A204.1 (cell line): ENCODE measurements at regions not wholly inside any gene's neighbourhood (a gene's known extent, or its start where the extent isn't known, plus 50 kb on each side); places are given as distances from the start of the nearest gene placed in this dataset.

Source experiments
- FAIRE-seq: peaks from 2 replicates; lab custom pipeline; 2012; peaks lifted over from hg19 to GRCh38; lab: Jason Lieb, UNC

- FAIRE-seq = no peak
These were observed 120.5 kb upstream of the ADAMTSL1 start for GRCh38 chr9:18353473-18353872.

GRCh38 chr9:18357321-18357720 is 116.6 kb upstream of the ADAMTSL1 start:
- FAIRE-seq = no peak

GRCh38 chr9:18358325-18358724 is 115.6 kb upstream of the ADAMTSL1 start:
- no peak for FAIRE-seq

- FAIRE-seq = no peak
These were observed 114.6 kb upstream of the ADAMTSL1 start for GRCh38 chr9:18359335-18359734.

- FAIRE-seq = no peak
These were observed 113.9 kb upstream of the ADAMTSL1 start for GRCh38 chr9:18360005-18360404.

- no peak for FAIRE-seq
These were observed 112.3 kb upstream of the ADAMTSL1 start for GRCh38 chr9:18361646-18362045.

- FAIRE-seq = no peak
These were observed 111.8 kb upstream of the ADAMTSL1 start for GRCh38 chr9:18362166-18362565.

- no peak for FAIRE-seq
These were observed 110.9 kb upstream of the ADAMTSL1 start for GRCh38 chr9:18362901-18363685.

- FAIRE-seq = no peak
These were observed 108.3 kb upstream of the ADAMTSL1 start for GRCh38 chr9:18365651-18366050.

GRCh38 chr9:18366184-18366583 is 107.8 kb upstream of the ADAMTSL1 start:
- no peak for FAIRE-seq

- FAIRE-seq = no peak
These were observed 105.7 kb upstream of the ADAMTSL1 start for GRCh38 chr9:18368206-18368605.

- FAIRE-seq = no peak
These were observed 102.8 kb upstream of the ADAMTSL1 start for GRCh38 chr9:18371141-18371540.

- FAIRE-seq = no peak
These were observed 102.3 kb upstream of the ADAMTSL1 start for GRCh38 chr9:18371621-18372020.

GRCh38 chr9:18379073-18379811 is 94.7 kb upstream of the ADAMTSL1 start:
- FAIRE-seq = no peak

- no peak for FAIRE-seq
These were observed 91.7 kb upstream of the ADAMTSL1 start for GRCh38 chr9:18382243-18382642.

GRCh38 chr9:18384066-18384465 is 89.9 kb upstream of the ADAMTSL1 start:
- no peak for FAIRE-seq

- FAIRE-seq = no peak
These were observed 88.1 kb upstream of the ADAMTSL1 start for GRCh38 chr9:18385696-18386490.

GRCh38 chr9:18390393-18390792 is 83.6 kb upstream of the ADAMTSL1 start:
- no peak for FAIRE-seq

- FAIRE-seq = no peak
These were observed 80.4 kb upstream of the ADAMTSL1 start for GRCh38 chr9:18393340-18394130.

- FAIRE-seq = no peak
These were observed 79.1 kb upstream of the ADAMTSL1 start for GRCh38 chr9:18394847-18395351.

- FAIRE-seq = peak; percentile 98
These were observed 77.7 kb upstream of the ADAMTSL1 start for GRCh38 chr9:18396102-18396728.
